Gastrocnemius medialis (tissue), 4 donors: ENCODE measurements at regions not wholly inside any gene's neighbourhood (a gene's known extent, or its start where the extent isn't known, plus 50 kb on each side); places are given as distances from the start of the nearest gene placed in this dataset.
"Not testable (repeated sequence)": the region's sequence is repeated elsewhere in the genome, so short reads cannot be mapped to it uniquely, and the experiment has no call there.

ENCODE experiments used
- ATAC-seq, 2 donors: fragments of 150-250 bp; one replicate each; pipeline ENCODE4 v1.9.1; 2016
- DNase-seq, 2 donors: peaks; one replicate each; pipeline ENCODE4 v3.0.0-alpha.2; 2019
- H3K27ac ChIP-seq, 4 donors: fragments of 200-600 bp; sonication (generic); 1 replicate in 1 of 4; 2 replicates in 3 of 4; pipeline ENCODE4 v1.5.1; 2016 to 2018; ENCODE audit warnings: mild to moderate bottlenecking in 2 of 4, moderate library complexity in 1 of 4
- H3K27me3 ChIP-seq, 3 donors: fragments of 200-600 bp; sonication (generic) in 2 of 3; 1 replicate in 1 of 3; 2 replicates in 2 of 3; pipeline versions ENCODE4 v1.5.1 to v1.6.0; 2016 to 2019; ENCODE audit warnings: mild to moderate bottlenecking in 1 of 3, moderate library complexity in 1 of 3
- H3K36me3 ChIP-seq, 2 donors: fragments of 200-600 bp; sonication (generic) in 1 of 2; one replicate each; pipeline ENCODE4 v1.5.1; 2017 to 2018
- H3K4me1 ChIP-seq, 2 donors: fragments of 200-600 bp; sonication (generic) in 1 of 2; one replicate each; pipeline ENCODE4 v1.5.1; 2016 to 2017; ENCODE audit warnings: mild to moderate bottlenecking in 2 of 2
- H3K4me3 ChIP-seq, 4 donors: fragments of 200-600 bp; sonication (generic) in 3 of 4; 1 replicate in 1 of 4; 2 replicates in 3 of 4; pipeline ENCODE4 v1.5.1; 2016 to 2019; ENCODE audit warnings: mild to moderate bottlenecking in 2 of 4
- H3K9me3 ChIP-seq, 3 donors: fragments of 200-600 bp; sonication (generic) in 2 of 3; 1 replicate in 1 of 3; 2 replicates in 2 of 3; pipeline ENCODE4 v1.5.1; 2016 to 2019
- POLR2A ChIP-seq, 2 donors: fragments of 450-650 bp; IDR thresholded peaks; one replicate each; pipeline ENCODE4 v1.6.1; 2017; ENCODE audit warnings: antibody characterized with exemption in 2 of 2, mild to moderate bottlenecking in 2 of 2, moderate library complexity in 2 of 2
- in situ Hi-C, 4 donors: fragments of 200-750 bp; cut with MboI; loops; one replicate each; pipeline versions ENCODE4 v1.15.0 to v1.8.0; 2017; ENCODE audit warnings: low sequenced_read_pairs in 4 of 4
- intact Hi-C: fragments of 100-400 bp; cut with DNase I; formaldehyde crosslinking; loops from one replicate; pipeline ENCODE4 v1.15.1; 2023; ENCODE audit warnings: low total_unique reads
- TF ChIP-seq, protein P1 (sequence below), 5 experiments: fragments of 450-650 bp in 3 of 5; fragments of 200-600 bp in 2 of 5; sonication (generic) in 2 of 5; IDR thresholded peaks in 4 of 5; conservative IDR thresholded peaks in 1 of 5; 1 replicate in 4 of 5; 2 replicates in 1 of 5; pipeline ENCODE4 v1.5.1; 2016 to 2019; ENCODE audit warnings: antibody characterized with exemption in 5 of 5, mild to moderate bottlenecking in 3 of 5, moderate library complexity in 3 of 5

DNA sequence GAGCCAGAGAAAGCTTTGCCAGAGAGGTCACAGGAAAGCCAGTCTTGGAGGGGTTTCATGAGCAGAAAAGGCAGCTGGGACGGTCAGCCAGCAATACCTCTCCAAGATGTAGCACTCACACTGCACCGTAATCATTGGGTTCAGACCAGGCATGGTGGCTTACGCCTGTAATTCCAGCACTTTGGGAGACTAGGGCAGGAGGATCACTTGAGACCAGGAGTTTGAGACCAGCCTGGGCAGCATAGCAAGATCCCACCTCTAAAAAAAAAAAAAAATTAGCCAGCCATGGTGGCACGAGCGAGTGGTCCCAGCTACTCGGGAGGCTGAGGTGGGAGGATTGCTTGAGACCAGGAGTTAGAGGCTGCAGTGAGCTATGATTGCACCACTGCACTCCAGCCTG is 90.2 kb upstream of the CUX1 start:
- no peaks in the 10 kb centered on the region for H3K4me1 ChIP-seq
- ATAC-seq = no peak
- no peak overlapping the region for H3K27ac ChIP-seq
- no peak for DNase-seq
- intact Hi-C loops = no loop called here
- in situ Hi-C loops = no loop called here
- TF ChIP-seq, protein P1, sequence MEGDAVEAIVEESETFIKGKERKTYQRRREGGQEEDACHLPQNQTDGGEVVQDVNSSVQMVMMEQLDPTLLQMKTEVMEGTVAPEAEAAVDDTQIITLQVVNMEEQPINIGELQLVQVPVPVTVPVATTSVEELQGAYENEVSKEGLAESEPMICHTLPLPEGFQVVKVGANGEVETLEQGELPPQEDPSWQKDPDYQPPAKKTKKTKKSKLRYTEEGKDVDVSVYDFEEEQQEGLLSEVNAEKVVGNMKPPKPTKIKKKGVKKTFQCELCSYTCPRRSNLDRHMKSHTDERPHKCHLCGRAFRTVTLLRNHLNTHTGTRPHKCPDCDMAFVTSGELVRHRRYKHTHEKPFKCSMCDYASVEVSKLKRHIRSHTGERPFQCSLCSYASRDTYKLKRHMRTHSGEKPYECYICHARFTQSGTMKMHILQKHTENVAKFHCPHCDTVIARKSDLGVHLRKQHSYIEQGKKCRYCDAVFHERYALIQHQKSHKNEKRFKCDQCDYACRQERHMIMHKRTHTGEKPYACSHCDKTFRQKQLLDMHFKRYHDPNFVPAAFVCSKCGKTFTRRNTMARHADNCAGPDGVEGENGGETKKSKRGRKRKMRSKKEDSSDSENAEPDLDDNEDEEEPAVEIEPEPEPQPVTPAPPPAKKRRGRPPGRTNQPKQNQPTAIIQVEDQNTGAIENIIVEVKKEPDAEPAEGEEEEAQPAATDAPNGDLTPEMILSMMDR (IDR thresholded peaks at IDR 0.05 in 4 of 5, conservative IDR thresholded peaks at IDR 0.05 in 1 of 5) = no peak
- TF ChIP-seq POLR2A (IDR thresholded peaks at IDR 0.05) = no peak
- no peaks in the 10 kb centered on the region for H3K9me3 ChIP-seq
- no peak overlapping the region for H3K4me3 ChIP-seq
- H3K36me3 ChIP-seq = no peaks in the 10 kb centered on the region
- H3K27me3 ChIP-seq = no peaks in the 10 kb centered on the region

DNA sequence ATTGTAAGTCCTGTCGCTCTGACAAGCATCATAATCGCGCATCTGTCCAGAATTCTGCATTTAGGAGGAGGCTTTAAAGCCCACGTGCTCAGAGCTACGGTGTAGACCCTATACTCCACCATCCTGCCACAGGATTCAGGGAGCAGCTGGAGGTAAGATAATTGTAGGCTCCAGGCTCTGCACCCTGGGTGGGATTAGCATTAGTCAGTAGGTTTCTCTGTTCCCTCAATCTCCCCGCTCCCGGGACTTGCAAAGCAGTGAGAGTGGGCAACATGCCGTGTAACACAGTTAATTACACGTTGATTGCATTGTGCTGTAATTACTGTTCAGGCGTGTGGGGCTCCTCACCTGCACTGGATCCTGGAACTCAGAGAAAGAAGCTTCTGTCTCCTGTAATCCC is 89.3 kb upstream of the CUX1 start:
- H3K27me3 ChIP-seq = no peaks in the 10 kb centered on the region
- H3K9me3 ChIP-seq = no peaks in the 10 kb centered on the region
- ATAC-seq (no peak), DNase-seq (no peak)
- no peaks in the 10 kb centered on the region for H3K36me3 ChIP-seq
- no peak for TF ChIP-seq POLR2A (IDR thresholded peaks at IDR 0.05)
- TF ChIP-seq, protein P1 (IDR thresholded peaks at IDR 0.05 in 4 of 5, conservative IDR thresholded peaks at IDR 0.05 in 1 of 5) = no peak
- no peaks in the 10 kb centered on the region for H3K4me1 ChIP-seq
- H3K4me3 ChIP-seq = no peak overlapping the region
- in situ Hi-C loops = no loop called here
- H3K27ac ChIP-seq = no peak overlapping the region
- intact Hi-C loops = no loop called here

DNA sequence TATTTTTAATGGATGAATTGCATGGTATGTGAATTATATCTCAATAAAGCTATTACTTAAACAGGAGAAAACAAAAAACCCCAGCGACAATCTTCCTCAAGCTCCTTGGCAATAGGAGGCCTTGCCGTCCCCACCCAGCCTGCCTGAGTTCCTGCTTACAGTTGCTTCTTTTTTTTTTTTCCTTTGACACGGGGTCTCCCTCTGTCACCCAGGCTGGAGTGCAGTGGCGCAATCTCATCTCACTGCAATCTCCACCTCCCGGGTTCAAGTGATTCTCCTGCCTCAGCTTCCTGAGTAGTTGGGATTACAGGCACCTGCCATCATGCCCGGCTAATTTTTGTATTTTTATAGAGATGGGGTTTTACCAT is 88.6 kb upstream of the CUX1 start:
- not testable (repeated sequence) for ATAC-seq, H3K4me3 ChIP-seq, DNase-seq

DNA sequence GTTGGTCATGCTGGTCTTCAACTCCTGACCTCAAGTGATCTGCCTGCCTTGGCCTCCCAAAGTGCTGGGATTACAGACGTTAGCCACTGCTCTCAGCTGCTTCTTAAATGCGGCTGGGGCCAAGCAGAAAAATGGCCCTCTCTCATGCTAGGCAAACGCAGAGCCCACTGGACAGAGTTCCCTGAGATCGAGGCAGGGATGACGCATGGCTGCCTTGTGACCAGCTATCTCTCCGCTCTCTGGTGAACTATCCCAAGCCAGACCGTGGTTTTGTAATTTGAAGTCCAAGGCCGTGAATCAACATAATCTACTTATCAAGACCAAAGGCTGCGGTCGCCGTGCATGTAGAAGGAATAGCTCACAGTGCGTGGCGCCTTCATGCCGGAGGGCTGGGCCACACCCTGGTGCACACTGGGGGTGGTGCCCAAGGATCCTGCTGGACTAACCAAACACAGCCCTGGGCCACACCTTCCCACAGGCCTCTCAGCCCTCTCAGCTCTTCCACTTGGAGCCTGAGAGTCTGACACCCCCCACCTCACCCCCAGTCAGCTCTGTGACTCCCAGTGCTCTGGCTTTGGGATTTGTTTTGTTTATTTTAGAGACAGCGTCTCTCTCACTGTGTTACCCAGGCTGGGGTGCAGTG is 88.1 kb upstream of the CUX1 start:
- in situ Hi-C loops = no loop called here
- TF ChIP-seq, protein P1 (IDR thresholded peaks at IDR 0.05 in 4 of 5, conservative IDR thresholded peaks at IDR 0.05 in 1 of 5) = no peak
- no peak for TF ChIP-seq POLR2A (IDR thresholded peaks at IDR 0.05)
- Histone ChIP-seq H3K4me3 (no peak overlapping the region), H3K27me3 (no peaks in the 10 kb centered on the region), H3K36me3 (no peaks in the 10 kb centered on the region), H3K27ac (no peak overlapping the region), H3K9me3 (no peaks in the 10 kb centered on the region), H3K4me1 (peaks cover 4 to 11% of the 10 kb centered on the region in 2 donors)
- intact Hi-C loops = no loop called here
- DNase-seq (no peak), ATAC-seq (no peak)

More for the DNA sequence above, 88.6 kb upstream of the CUX1 start:
- H3K4me1 ChIP-seq, H3K27ac ChIP-seq, in situ Hi-C loops, H3K36me3 ChIP-seq, H3K9me3 ChIP-seq, intact Hi-C loops, H3K27me3 ChIP-seq: not testable (repeated sequence)

DNA sequence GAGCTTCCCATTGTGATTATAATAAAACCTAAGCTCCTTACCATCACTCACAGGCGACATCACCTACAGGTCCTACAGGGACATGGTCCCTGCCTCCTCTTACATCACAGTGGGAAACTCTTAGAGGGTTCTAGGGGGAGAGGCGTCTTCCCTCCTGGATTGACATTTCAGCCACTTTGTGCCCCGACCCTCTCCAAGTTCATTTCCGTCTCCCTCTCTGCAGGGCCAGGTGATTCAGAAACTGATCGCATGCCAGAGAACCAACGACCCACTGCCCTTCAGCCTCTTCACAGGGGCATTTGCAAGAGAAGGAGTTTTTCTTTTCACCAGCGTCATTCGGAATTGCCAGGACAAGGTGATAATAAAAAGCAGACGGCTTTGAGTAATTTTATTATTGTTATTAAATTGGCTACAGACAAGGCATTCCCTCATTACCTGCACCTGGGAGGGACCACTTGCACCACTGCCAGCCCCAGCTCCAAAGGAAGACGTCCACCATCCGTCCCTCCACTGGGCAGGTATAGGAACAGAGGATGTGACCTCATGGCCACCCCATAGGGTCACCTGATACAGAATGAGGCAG is 85.8 kb upstream of the CUX1 start:
- ATAC-seq = no peak
- Histone ChIP-seq H3K4me3 (no peak overlapping the region), H3K27me3 (no peaks in the 10 kb centered on the region), H3K9me3 (no peaks in the 10 kb centered on the region), H3K36me3 (no peaks in the 10 kb centered on the region), H3K4me1 (peaks cover 4 to 11% of the 10 kb centered on the region in 2 donors), H3K27ac (no peak overlapping the region)
- intact Hi-C loops (no loop called here), in situ Hi-C loops (no loop called here)
- TF ChIP-seq, protein P1 (IDR thresholded peaks at IDR 0.05 in 4 of 5, conservative IDR thresholded peaks at IDR 0.05 in 1 of 5) = no peak
- TF ChIP-seq POLR2A (IDR thresholded peaks at IDR 0.05) = no peak
- DNase-seq = no peak
